GM19324 (cell line): ENCODE measurements at regions not wholly inside any gene's neighbourhood (a gene's known extent, or its start where the extent isn't known, plus 50 kb on each side); places are given as distances from the start of the nearest gene placed in this dataset.

Source experiments
- ATAC-seq: cut with Tn5 transposase; IDR thresholded peaks from one replicate; pipeline ENCODE4 v1.9.1; 2021; ENCODE audit warnings: mild to moderate bottlenecking, moderate library complexity; ENCODE audit not compliant: unreplicated experiment, low FRiP score

DNA sequence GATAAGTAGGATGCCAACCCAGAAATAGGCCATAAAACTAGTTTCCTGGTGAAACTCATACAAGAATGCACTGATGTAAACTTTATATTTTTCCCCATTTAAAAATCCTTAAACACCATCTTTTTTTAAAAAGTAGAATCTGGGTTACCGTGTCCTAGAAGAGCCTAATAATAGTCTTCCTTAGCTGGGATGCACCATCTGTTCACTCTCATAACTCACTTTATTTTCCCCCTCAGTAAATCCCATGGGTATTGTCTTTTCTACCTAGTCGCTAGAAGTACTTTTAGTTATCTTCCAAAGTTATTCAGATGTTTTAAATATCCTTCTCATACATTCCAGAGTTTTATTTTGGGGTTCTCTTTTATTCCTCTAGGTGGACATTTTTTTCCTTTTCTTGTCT, 250.2 kb downstream of the PLA2G4A start:
- no peak for ATAC-seq

DNA sequence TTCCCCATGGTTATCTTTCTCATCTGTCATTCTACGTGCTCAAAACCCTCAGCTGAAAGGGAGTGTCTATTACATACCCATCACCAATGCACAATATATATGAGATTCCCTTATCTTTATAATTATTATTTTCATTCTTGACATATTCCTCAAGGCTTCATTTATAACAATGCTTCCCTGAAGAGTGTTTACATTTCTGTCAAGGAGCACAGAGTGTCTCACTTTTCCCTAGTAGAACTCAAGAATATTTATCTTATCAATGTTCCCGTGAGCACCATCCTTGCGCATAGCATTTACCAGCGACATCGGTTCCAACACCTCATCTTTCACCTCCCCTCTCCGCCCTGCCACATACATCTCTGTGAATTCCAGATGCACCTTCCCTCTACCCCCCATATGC, 250.6 kb downstream of the PLA2G4A start:
- no peak for ATAC-seq

DNA sequence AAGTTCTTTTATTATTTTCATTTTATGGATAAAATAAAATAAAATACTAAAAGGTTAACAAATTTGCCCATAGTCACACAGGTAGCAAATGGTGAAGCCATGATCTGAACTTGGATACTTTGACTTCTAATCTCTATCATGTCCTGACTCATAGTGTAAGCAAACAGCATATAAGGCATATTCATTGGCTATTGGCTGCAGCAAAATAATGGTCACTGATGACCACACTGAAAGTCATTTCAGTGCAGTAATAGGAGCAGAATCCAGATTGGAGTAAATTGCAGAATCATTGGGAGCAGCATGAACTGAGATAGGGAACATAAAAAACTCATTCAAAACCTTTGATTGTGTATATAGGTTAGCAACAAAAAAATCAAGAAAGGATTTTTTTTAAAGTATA, 262.9 kb downstream of the PLA2G4A start:
- ATAC-seq = no peak

DNA sequence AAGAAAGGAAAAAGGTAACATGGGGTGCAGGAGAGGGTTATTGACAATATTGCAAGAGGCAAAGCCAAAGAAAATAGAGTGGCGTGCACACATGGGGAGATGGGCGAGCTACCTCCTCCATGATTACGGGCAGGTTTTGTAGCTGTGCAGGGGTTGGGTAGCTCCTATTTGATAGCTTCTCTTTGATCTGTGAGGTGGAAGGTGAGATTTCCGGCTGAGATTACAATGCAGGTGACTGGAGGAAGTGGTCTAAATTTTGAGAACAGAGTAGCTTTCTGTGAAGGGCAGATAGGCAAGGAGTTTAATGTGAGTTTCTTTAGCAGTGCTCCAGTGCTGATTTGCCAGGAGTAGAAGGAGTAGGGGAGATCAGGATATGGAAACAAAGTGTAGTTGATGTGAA, 263.4 kb downstream of the PLA2G4A start:
- ATAC-seq = no peak

DNA sequence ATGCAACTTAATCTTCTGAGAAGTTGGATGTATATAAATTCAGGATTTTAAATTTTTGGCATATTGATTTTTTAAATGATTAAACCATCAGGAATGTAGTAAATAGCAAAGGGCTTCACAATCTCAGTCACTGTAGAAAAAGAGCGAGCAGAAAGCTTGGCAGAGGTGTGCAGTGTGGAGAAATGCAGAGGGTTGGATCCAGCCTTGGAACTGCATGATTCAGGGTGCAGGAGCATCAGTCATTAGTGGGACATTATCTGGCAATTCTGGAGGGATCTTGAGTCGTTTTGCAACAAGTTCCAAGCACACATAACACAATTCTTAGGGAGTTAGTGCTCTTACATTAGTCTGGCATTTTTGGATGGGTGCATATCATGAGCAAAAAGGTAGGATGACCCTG, 267.9 kb downstream of the PLA2G4A start:
- no peak for ATAC-seq

DNA sequence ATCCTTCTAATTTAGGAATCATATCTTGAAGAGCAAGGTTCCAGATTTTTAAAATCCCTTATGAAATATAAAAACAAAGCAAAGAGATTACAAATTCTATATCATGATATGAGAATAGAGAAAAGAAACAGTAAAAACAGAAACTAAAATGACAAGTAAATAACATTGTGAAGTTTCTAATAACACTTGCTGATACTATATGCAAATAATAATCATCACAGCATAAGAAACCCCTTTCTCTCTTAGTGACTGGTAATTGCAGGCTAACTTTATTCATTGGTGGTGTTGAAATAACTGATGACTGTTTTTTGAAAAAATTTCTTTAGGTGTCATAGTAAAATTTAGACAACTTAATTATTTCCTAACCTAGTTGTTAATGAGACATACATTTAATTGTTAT, 281.6 kb downstream of the PLA2G4A start:
- ATAC-seq = no peak

DNA sequence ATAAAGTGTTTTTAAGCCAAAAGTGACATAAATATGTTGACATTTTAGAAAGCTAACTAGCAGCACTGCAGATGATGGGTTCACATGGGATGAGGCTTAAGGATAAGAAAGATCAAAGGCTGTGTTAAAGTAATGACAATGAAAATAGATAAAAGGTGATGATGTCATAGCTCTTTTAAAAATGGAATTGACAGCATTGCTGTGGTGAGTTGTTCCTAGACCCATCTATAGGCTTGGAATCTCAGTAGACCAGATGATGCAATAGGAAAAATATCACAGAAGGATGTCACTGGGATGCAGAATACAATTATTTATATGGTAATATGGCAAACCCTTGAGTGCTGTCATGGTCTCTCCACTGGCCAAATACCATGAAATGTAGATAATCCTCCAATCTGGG, 286.0 kb downstream of the PLA2G4A start:
- ATAC-seq = no peak

DNA sequence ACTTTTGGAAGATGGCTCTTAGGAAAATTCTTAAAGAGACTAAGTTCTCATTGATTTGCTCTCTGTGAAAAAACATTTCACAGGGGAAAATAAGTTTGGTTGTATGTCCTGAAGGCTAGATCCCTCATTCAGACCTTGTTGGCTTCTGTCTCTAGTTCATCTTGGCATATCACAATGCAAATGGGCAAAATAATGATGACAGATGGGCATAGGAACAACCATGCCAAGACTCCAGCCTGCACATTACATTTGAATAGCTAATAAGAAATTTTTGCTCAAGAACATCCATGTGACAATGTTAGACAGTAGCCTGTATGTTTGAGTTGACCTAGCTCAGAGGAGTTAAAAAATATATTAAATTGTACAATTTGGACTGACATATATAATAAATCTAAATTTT, 292.9 kb downstream of the PLA2G4A start:
- ATAC-seq = no peak

DNA sequence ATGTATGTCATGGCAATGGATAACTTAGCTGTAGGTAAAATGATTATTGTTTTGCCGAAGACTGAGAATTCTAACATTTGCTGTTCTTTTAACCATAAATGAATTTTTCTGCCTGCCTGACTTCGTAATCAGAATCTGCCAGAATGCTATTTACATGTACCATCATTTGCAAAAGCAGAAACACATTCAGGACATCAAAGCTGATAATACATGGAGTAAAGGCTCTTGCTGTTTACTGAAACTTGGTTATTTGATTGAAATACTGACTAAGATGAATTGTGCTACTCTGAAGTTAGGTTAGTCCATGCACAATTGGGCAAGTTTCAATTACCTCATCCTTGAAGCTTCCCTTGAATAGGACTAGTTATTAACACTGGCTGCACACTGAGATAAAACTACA, 293.8 kb downstream of the PLA2G4A start:
- no peak for ATAC-seq

DNA sequence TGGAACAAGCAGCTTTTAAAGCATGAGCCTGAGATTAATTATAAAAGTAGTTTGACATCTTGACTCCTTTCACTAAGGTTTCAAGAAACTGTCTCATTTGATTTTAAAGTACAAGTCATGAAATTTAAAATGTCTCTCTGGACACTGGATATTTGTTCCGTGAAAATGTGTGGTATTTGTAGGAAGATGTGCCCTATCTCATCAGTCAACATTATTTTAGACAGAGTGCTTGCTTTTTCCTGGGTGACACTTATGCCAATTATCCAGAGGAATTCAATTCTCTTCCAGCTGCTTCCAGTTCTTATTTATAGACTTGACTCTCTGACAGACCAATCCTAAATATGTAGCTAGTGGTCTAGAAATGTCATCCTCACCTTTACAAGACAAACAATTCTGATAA, 300.4 kb downstream of the PLA2G4A start:
- ATAC-seq = no peak

DNA sequence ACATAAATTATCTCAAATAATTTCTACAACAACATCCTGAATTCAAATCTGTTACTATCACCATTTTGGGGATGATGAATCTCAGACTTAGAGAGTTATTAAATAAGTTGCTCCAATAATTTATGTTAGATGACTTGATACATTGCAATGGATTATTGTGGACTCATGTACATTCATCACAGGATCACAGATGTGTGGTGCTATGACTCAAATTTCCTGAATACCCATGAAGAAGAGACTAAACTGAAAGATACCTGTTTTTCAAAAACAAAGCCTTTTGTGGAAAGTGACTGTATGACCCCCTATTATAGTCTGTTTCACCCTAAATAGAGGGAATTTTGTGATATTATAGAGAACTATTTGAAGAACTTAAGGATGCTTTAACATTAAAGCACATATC, 315.0 kb downstream of the PLA2G4A start:
- no peak for ATAC-seq

DNA sequence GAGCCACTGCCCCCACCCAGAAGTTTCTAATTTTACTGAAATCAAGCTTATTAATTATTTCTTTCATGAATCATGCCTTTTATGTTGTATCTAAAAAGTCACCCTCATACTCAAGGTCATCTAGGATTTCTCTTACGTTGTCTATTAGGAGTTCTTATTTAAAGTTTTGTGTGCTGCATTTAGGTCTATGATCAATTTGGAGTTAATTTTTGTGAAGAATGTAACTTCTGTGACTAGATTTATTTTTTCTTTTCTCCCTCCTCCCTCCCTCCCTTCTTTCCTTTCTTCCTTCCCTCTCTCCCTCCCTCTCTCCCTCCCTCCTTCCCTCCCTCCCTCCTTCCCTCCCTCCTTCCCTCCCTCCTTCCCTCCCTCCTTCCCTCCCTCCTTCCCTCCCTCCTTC, 317.6 kb downstream of the PLA2G4A start:
- ATAC-seq = no peak

DNA sequence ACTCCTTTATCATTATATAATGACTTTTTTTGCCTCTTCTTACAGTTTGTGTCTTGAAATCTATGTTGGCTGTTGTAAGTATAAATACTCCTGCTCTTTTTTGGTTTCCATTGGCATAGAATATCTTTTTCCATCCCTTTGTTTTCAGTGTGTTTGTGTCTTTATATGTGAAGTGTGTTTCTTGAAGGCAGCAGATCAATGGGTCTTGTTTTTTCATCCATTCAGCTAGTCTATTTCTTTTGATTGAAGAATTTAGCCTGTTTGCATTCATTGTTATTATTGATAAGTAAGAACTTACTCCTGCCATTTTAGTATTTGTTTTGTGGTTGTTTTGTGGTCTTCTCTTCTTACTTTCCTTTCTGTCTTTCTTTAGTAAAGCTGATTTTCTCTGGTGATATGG, 322.8 kb downstream of the PLA2G4A start:
- no peak for ATAC-seq

DNA sequence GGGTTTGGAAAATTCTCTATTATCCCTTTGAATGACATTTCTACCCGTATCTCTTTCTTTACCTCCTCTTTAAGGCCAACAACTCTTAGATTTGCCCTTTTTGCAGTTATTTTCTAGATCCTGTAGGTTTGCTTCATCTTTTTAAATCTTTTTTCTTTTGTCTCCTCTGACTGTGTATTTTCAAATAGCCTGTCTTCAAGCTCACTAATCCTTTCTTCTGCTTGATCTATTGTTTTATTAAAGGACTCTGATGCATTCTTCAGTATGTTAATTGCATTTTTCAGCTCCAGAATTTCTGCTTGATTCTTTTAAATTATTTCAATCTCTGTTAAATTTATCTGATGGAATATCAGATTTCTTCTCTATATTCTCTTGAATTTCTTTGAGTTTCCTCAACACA, 324.3 kb downstream of the PLA2G4A start:
- ATAC-seq = no peak

DNA sequence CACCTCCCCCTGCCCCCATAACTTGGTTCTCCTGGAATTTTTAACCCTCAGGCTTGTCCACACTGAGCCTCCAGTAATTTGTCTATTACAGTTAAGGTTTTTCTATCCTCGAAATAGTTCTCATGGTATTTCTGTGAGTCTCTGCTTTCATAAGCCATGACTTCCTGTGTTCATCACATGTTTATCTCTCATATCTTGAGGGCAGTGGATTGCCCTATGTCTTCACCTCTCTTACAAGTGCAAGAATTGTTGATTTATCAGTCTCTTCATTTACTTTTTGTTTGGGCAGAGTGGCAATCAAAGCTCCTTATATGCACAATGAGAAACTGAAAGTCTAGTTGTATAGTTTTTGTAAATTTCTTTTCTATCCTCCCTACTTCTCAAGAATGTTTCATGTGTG, 328.4 kb downstream of the PLA2G4A start:
- no peak for ATAC-seq

DNA sequence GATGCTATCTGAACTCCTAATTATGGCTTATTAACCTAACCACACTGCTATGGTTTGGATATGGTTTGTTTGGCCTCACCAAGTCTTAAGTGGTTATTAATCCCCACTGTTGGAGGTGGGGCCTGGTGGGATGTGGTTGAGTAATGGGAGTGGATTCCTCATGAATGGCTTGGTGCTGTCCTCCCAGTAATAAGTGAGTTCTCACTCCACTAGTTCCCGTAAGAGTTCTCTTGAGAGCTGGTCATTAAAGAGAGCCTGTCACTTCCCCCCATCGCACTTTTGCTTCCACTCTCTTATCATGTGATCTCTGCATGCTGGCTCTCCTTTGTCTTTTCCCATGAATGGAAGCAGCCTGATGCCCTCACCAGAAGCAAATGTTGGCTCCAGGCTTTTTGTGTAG, 328.8 kb downstream of the PLA2G4A start:
- no peak for ATAC-seq

DNA sequence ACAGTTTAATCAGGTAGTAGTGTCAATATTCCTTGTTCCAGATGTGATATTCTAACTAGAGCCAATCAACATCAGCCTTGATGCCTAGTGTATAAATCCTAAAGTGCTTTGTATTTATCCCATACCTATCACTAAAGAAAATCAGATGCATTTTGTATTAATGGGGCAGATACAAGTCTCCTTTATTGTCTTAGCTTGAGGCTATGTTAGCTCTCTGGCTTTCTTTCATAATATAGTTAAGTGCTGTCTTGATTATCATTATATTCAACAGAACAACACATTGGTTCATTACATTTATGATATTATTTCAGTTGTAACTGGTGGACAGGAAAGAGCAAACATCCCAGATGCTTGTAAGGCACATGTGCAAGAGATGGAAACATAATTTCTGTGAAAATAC, 338.8 kb downstream of the PLA2G4A start:
- ATAC-seq = no peak

DNA sequence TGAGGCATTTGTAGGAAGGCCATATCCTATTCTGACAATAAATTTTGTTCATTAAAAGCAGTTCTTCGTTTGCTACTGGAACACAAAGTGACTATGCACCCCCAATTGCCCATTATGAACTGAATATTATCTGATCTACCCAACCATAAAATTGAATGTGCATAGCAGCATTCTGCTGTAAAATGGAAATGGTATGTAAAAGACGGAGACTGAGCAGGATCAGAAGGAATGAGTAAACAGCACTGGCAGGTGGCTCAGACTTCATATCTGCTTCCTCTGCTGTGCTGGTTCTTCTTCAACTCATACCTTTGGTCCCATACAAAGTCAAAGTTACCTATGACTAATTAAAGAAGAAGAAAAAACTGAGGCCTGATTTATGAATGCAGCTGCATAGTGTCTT, 339.5 kb downstream of the PLA2G4A start:
- no peak for ATAC-seq

DNA sequence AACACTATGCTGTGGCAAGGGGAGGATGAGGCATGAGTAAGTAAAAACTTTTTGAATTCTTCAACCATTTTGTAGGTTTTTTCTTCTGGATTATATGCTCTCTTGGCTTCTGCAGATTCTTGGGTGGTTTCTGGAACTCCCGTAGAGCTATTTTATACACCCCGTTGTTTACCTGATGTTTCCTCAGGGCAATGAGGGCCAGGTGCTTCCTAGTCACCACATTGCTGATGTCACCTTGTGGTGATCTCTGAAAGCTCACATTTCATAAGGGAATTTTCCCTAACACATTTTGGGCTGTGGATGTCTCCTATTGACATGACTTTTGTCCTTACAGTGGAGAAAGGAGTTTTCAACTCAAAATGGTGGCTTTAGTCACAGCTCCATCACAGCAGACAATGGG, 356.6 kb downstream of the PLA2G4A start:
- ATAC-seq = no peak

DNA sequence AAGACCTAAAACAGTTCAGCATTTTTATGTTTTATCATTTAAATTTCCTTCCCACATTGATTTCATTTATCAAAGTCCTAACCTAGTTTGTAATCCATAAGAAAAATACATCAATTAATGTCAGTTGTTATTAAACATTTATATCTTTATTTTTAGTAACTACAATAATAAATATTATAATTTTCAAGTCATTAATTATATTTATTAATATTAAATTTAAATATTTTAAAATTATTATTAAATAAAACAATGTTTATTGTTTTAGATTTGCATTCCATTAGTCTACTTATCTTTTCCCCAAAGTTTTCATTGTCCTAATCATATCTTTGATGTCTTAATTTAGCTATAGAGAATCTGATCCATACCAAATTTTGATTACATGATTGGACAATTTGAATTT, 368.9 kb downstream of the PLA2G4A start:
- ATAC-seq = no peak

DNA sequence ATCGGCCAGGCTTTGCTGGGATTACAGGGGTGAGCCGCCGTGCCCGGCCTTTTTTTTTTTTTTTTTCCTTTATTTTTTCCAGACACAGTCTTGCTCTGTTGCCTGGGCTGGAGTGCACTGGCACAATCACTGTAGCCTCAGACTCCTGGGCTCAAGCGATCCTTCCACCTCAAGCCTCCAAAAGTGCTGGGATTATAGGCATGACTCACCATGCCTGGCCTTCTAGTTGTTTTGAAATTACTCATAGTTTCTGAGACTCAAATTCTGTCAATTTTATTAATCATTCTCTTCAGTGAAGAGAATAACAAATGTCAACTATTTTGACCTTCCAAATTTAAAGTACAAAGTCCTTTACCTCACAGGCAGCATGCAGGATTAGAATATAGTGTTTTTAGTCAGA, 374.5 kb downstream of the PLA2G4A start:
- no peak for ATAC-seq

DNA sequence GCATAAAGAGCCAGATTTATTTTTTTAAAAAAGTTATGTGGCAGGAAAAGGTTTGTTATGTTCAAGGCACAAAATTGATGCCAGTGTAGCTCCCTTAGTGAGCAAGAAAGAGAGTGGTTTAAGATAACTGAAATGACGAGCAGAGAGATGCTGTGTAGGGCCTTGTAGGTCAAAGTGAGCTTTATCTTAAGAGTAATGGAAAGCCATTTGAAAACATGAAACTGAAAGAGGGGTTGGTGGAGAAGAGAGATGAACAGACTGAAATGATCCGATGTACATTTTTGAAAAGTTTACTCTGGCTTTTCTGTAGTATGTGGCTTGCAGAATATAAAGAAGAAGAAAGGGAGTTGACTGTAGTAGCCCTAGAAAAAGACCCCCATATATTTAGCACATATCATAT, 383.6 kb downstream of the PLA2G4A start:
- no peak for ATAC-seq

DNA sequence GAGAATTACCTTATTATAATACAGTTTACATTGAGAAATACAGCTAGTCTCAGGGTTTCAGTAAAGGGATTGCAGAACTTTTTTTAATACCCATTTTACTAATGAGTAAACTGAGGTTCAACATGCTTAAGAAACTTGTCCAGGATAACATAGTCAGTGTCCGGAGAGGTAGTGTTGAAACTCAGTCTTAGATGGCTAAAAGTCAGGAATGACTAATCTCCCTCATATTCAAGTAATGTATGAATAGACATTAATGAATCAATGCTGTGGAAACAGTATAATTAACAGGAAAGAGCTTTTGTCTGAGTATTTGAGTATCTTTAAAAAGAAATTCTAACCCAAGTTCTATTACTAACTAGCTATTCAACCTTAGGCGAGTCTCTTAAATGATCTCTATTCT, 397.6 kb downstream of the PLA2G4A start:
- no peak for ATAC-seq

DNA sequence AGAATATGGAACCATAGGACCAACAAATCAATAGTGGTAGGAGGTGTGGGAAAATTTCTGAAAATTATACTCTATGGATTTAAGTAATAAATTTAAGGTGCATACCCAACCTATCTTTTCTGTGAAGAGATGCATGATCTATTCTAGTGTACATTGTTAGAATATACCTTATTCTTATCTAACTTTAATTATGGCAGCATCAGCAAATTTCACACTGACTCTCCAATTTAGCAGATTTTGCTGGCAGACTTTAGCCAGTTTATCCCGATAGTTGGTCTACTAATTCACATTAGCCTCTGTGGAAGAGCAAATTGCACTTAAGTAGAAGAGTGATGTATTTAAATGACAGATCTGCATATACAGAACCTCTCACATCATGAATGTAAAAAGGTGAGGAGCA, 400.0 kb downstream of the PLA2G4A start:
- no peak for ATAC-seq
